Cardiac fibroblast (primary cell): ENCODE measurements at regions not wholly inside any gene's neighbourhood (a gene's known extent, or its start where the extent isn't known, plus 50 kb on each side); places are given as distances from the start of the nearest gene placed in this dataset.
A peak's percentile ranks its signal among the peaks of the same experiment; 100 is the strongest.

Experiments used
- DNase-seq, 2 donors: peaks; one replicate each; pipeline versions ENCODE4 v3.0.0 to v3.0.0-alpha.2; 2010; ENCODE audit warnings: low read depth in 2 of 2
- H3K4me3 ChIP-seq, 2 donors: replicated peaks in 1 of 2; 1 replicate in 1 of 2; 2 replicates in 1 of 2; pipeline ENCODE4 v1.5.1; 2011; ENCODE audit warnings: low read depth in 2 of 2, low read length in 2 of 2, mild to moderate bottlenecking in 2 of 2, moderate library complexity in 1 of 2
- CTCF ChIP-seq: IDR thresholded peaks from one replicate; pipeline ENCODE4 v1.5.1; 2011; ENCODE audit warnings: low read depth, mild to moderate bottlenecking, low read length, inconsistent platforms

GRCh38 chr15:95274101-95274500 lies 1042.7 kb downstream of the MCTP2 start:
- no peak for TF ChIP-seq CTCF
- no peak overlapping the region for H3K4me3 ChIP-seq
- DNase-seq = no peak

DNA sequence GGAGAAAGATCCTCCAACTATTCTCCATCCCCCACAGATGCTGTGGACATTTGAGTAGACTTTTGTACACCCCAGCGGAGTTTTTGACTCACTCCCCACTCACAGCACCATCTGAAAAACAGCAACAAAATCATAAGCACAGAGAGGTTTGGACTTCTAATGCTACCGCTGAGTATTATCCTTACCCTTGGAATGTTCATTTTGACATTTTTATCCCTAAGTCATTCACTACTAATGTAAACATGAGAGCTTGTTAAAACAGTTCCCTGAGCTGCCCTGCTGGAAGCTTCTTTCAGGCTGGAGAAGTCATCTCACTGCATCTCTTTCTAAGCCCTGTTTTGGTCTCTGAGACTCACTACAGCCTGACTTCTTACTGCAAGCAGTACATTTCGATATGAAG lies 1045.9 kb downstream of the MCTP2 start:
- peak; percentile 27 to 83 for DNase-seq
- H3K4me3 ChIP-seq = no peak overlapping the region
- no peak for TF ChIP-seq CTCF

- no peak for TF ChIP-seq CTCF
- no peak overlapping the region for H3K4me3 ChIP-seq
- DNase-seq = no peak
Observed at GRCh38 chr15:95278532-95279245, 1047.3 kb downstream of the MCTP2 start.

GRCh38 chr15:95279277-95280019 lies 1048.1 kb downstream of the MCTP2 start:
- no peak for DNase-seq
- TF ChIP-seq CTCF = no peak
- H3K4me3 ChIP-seq = no peak overlapping the region

DNA sequence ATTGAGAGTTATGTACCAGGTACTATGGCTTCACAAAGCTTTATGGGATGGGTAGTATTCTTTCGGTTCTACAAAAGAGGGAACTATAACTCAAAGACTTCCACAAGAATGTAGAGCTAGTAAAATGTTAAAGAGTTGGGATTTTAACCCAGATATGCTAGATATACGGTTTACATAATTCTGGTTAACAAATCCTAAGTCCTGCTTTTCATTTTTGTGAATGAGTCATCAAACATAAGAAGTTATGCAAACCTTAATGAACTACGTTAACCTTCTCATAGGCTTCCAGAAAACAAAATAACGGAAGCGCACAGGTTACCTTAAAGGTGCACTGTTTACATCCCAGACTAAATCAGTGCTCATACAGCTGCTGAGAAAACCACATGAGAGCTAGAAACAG lies 1049.3 kb downstream of the MCTP2 start:
- H3K4me3 ChIP-seq = no peak overlapping the region
- no peak for DNase-seq
- no peak for TF ChIP-seq CTCF

GRCh38 chr15:95281470-95281869 lies 1049.0 kb upstream of the NR2F2 start:
- no peak for TF ChIP-seq CTCF
- no peak overlapping the region for H3K4me3 ChIP-seq
- no peak for DNase-seq

- no peak overlapping the region for H3K4me3 ChIP-seq
- TF ChIP-seq CTCF = no peak
- peak in 1 of 2 donors; percentile 26 for DNase-seq
Observed at GRCh38 chr15:95284492-95284891, 1046.0 kb upstream of the NR2F2 start.
